Sigmoid colon (tissue), 4 donors: ENCODE measurements at regions not wholly inside any gene's neighbourhood (a gene's known extent, or its start where the extent isn't known, plus 50 kb on each side); places are given as distances from the start of the nearest gene placed in this dataset.
"Not testable (repeated sequence)": the region's sequence is repeated elsewhere in the genome, so short reads cannot be mapped to it uniquely, and the experiment has no call there.

Source experiments
- POLR2AphosphoS5 ChIP-seq, 4 donors: sonication (generic); formaldehyde crosslinking; IDR thresholded peaks; one replicate each; pipeline ENCODE4 v1.6.1; 2017; ENCODE audit warnings: antibody characterized with exemption in 4 of 4
- TF ChIP-seq, protein P1 (sequence below), 4 experiments: fragments of 450-650 bp in 3 of 4; fragments of 200-600 bp in 1 of 4; IDR thresholded peaks; one replicate each; pipeline ENCODE4 v1.5.1; 2016 to 2019; ENCODE audit warnings: antibody characterized with exemption in 4 of 4, mild to moderate bottlenecking in 3 of 4, moderate library complexity in 2 of 4

DNA sequence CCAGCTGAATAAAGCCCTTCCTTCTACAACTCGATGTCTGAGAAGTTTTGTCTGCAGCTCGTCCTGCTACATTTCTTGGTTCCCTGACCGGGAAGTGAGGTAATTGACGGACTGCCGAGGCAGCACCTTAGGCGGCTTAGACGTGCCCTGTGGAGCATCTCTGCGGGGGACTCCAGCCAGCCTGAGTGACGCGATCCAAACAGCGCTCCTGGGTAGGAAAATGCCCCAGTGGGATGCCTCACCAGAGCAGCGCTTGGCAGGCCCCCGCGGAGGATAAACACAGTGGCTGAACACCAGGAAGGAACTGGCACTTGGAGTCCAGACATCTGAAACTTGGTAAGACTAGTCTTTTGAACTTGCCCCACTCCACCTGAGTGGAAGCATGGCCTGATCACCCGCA is 737.3 kb downstream of the COL12A1 start:
- TF ChIP-seq, protein P1, sequence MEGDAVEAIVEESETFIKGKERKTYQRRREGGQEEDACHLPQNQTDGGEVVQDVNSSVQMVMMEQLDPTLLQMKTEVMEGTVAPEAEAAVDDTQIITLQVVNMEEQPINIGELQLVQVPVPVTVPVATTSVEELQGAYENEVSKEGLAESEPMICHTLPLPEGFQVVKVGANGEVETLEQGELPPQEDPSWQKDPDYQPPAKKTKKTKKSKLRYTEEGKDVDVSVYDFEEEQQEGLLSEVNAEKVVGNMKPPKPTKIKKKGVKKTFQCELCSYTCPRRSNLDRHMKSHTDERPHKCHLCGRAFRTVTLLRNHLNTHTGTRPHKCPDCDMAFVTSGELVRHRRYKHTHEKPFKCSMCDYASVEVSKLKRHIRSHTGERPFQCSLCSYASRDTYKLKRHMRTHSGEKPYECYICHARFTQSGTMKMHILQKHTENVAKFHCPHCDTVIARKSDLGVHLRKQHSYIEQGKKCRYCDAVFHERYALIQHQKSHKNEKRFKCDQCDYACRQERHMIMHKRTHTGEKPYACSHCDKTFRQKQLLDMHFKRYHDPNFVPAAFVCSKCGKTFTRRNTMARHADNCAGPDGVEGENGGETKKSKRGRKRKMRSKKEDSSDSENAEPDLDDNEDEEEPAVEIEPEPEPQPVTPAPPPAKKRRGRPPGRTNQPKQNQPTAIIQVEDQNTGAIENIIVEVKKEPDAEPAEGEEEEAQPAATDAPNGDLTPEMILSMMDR (IDR thresholded peaks at IDR 0.05), result not testable (repeated sequence)
- not testable (repeated sequence) for TF ChIP-seq POLR2AphosphoS5 (IDR thresholded peaks at IDR 0.05)
